MM.1S (cell line): ENCODE measurements at regions not wholly inside any gene's neighbourhood (a gene's known extent, or its start where the extent isn't known, plus 50 kb on each side); places are given as distances from the start of the nearest gene placed in this dataset.

Experiments used
- DNase-seq: peaks from one replicate; pipeline ENCODE4 v3.0.0-alpha.2; 2015
- H2AFZ ChIP-seq: fragments of 300-600 bp; sonication (generic); 2 replicates; pipeline ENCODE4 v1.6.0; 2016; ENCODE audit warnings: antibody characterized with exemption, low read length
- H3F3A ChIP-seq: fragments of 300-600 bp; sonication (generic); 2 replicates; pipeline ENCODE4 v1.6.1; 2016; ENCODE audit warnings: mild to moderate bottlenecking, antibody characterized with exemption, low read length, moderate library complexity, mixed read lengths; ENCODE audit not compliant: insufficient read depth
- H3K27ac ChIP-seq: fragments of 300-600 bp; sonication (generic); 2 replicates; pipeline ENCODE4 v1.5.1; 2016; ENCODE audit warnings: mild to moderate bottlenecking, low read length
- H3K27me3 ChIP-seq: fragments of 300-600 bp; sonication (generic); replicated peaks from 2 replicates; pipeline ENCODE4 v1.6.0; 2016; ENCODE audit warnings: low read length; ENCODE audit not compliant: insufficient read depth
- H3K36me3 ChIP-seq: fragments of 300-600 bp; sonication (generic); replicated peaks from 2 replicates; pipeline ENCODE4 v1.6.1; 2016; ENCODE audit warnings: mild to moderate bottlenecking, low read length, mixed read lengths; ENCODE audit not compliant: insufficient read depth
- H3K4me1 ChIP-seq: fragments of 300-600 bp; sonication (generic); 2 replicates; pipeline ENCODE4 v1.6.1; 2016; ENCODE audit warnings: low read length, mixed read lengths
- H3K4me2 ChIP-seq: fragments of 300-600 bp; sonication (generic); 2 replicates; pipeline ENCODE4 v1.6.0; 2016; ENCODE audit warnings: low read depth, low read length
- H3K4me3 ChIP-seq: fragments of 300-600 bp; sonication (generic); 2 replicates; pipeline ENCODE4 v1.5.1; 2016; ENCODE audit warnings: low read length, mixed read lengths
- H3K79me2 ChIP-seq: fragments of 300-600 bp; sonication (generic); 2 replicates; pipeline ENCODE4 v1.6.1; 2016; ENCODE audit warnings: mixed run types, low read length, mixed read lengths
- H3K9ac ChIP-seq: fragments of 300-600 bp; sonication (generic); 2 replicates; pipeline ENCODE4 v1.6.1; 2016; ENCODE audit warnings: low read length, mixed read lengths
- H3K9me2 ChIP-seq: fragments of 300-600 bp; sonication (generic); replicated peaks from 2 replicates; pipeline ENCODE4 v1.6.1; 2016; ENCODE audit warnings: mild to moderate bottlenecking, low read length, mixed read lengths; ENCODE audit not compliant: insufficient read depth
- H3K9me3 ChIP-seq: fragments of 300-600 bp; sonication (generic); replicated peaks from 2 replicates; pipeline ENCODE4 v1.6.1; 2016; ENCODE audit warnings: mild to moderate bottlenecking, low read length, mixed read lengths; ENCODE audit not compliant: insufficient read depth
- H4K20me1 ChIP-seq: fragments of 300-600 bp; sonication (generic); 2 replicates; pipeline ENCODE4 v1.6.1; 2016; ENCODE audit warnings: mild to moderate bottlenecking, low read length, moderate library complexity, mixed read lengths; ENCODE audit not compliant: insufficient read depth
- CTCF ChIP-seq: fragments of 300-600 bp; sonication (generic); IDR thresholded peaks from 2 replicates; pipeline ENCODE4 v1.5.1; 2016; ENCODE audit warnings: antibody characterized with exemption, low read length, mixed read lengths
- EZH2 ChIP-seq: fragments of 300-600 bp; sonication (generic); optimal IDR thresholded peaks from 2 replicates; pipeline ENCODE3; 2017; ENCODE audit warnings: low read depth, mild to moderate bottlenecking, antibody characterized with exemption, low read length, mixed read lengths
- EZH2phosphoT487 ChIP-seq: fragments of 300-600 bp; sonication (generic); IDR thresholded peaks from 2 replicates; pipeline ENCODE4 v1.6.1; 2018; ENCODE audit warnings: antibody characterized with exemption, low read length

GRCh38 chr14:21840765-21841164 lies 167.1 kb upstream of the OR4E1 start:
- H3K9ac ChIP-seq, result no peak overlapping the region

GRCh38 chr14:21833836-21834235 lies 160.2 kb upstream of the OR4E1 start:
- no peaks in the 10 kb centered on the region for H3K4me1 ChIP-seq
- no peak overlapping the region for H3K4me2 ChIP-seq
- H3K9me3 ChIP-seq, result no peaks in the 10 kb centered on the region
- H3K4me3 ChIP-seq, result no peak overlapping the region
- no peaks in the 10 kb centered on the region for H3K27me3 ChIP-seq
- no peaks in the 10 kb centered on the region for H3F3A ChIP-seq
- TF ChIP-seq EZH2phosphoT487, result no peak
- no peak for DNase-seq
- H4K20me1 ChIP-seq, result no peaks in the 10 kb centered on the region
- no peaks in the 10 kb centered on the region for H3K79me2 ChIP-seq
- H3K9me2 ChIP-seq, result no peaks in the 10 kb centered on the region
- no peaks in the 10 kb centered on the region for H3K36me3 ChIP-seq
- no peak overlapping the region for H2AFZ ChIP-seq
- H3K27ac ChIP-seq, result no peak overlapping the region
- no peak overlapping the region for H3K9ac ChIP-seq

More at GRCh38 chr14:21840765-21841164, 167.1 kb upstream of the OR4E1 start:
- no peak overlapping the region for H3K27ac ChIP-seq
- DNase-seq, result no peak
- no peaks in the 10 kb centered on the region for H4K20me1 ChIP-seq
- no peaks in the 10 kb centered on the region for H3K27me3 ChIP-seq
- H3K79me2 ChIP-seq, result no peaks in the 10 kb centered on the region
- TF ChIP-seq EZH2phosphoT487, result no peak
- TF ChIP-seq CTCF, result no peak
- no peak for TF ChIP-seq EZH2
- no peaks in the 10 kb centered on the region for H3F3A ChIP-seq
- H3K4me3 ChIP-seq, result no peak overlapping the region
- H2AFZ ChIP-seq, result no peak overlapping the region
- H3K4me2 ChIP-seq, result no peak overlapping the region
- H3K36me3 ChIP-seq, result no peaks in the 10 kb centered on the region
- H3K9me3 ChIP-seq, result no peaks in the 10 kb centered on the region
- no peaks in the 10 kb centered on the region for H3K4me1 ChIP-seq
- H3K9me2 ChIP-seq, result no peaks in the 10 kb centered on the region

- Histone ChIP-seq H3F3A (no peaks in the 10 kb centered on the region), H3K4me1 (no peaks in the 10 kb centered on the region), H3K9me3 (no peaks in the 10 kb centered on the region), H3K4me3 (no peak overlapping the region), H3K27me3 (no peaks in the 10 kb centered on the region), H4K20me1 (no peaks in the 10 kb centered on the region), H3K9ac (no peak overlapping the region), H2AFZ (no peak overlapping the region), H3K9me2 (no peaks in the 10 kb centered on the region), H3K27ac (no peak overlapping the region), H3K4me2 (no peak overlapping the region), H3K79me2 (no peaks in the 10 kb centered on the region), H3K36me3 (no peaks in the 10 kb centered on the region)
- DNase-seq, result no peak
- TF ChIP-seq EZH2, result no peak
- TF ChIP-seq EZH2phosphoT487, result no peak
- TF ChIP-seq CTCF, result no peak
Observed at GRCh38 chr14:21825845-21826244, 152.2 kb upstream of the OR4E1 start.

GRCh38 chr14:21825149-21825743 lies 151.6 kb upstream of the OR4E1 start:
- Histone ChIP-seq H3K27ac (no peak overlapping the region), H3K4me2 (no peak overlapping the region), H3K4me3 (no peak overlapping the region), H3F3A (no peaks in the 10 kb centered on the region), H3K36me3 (no peaks in the 10 kb centered on the region), H3K27me3 (no peaks in the 10 kb centered on the region), H2AFZ (no peak overlapping the region), H3K79me2 (no peaks in the 10 kb centered on the region), H3K9ac (no peak overlapping the region), H3K4me1 (no peaks in the 10 kb centered on the region), H3K9me3 (no peaks in the 10 kb centered on the region), H4K20me1 (no peaks in the 10 kb centered on the region), H3K9me2 (no peaks in the 10 kb centered on the region)
- TF ChIP-seq CTCF (peak; percentile 65), EZH2phosphoT487 (no peak)
- peak; percentile 61 for DNase-seq
